Activated T-helper 2 cell treated with anti-CD3 and anti-CD28 coated beads, Interferon-gamma antibody, Interleukin-2, Interleukin-4, amounts not matched to agents 10 μg/mL and 5 μg/mL and 100 μg/mL, durations not matched to agents 14 hours and 24 hours and 36 hours (primary cell): ENCODE measurements at regions not wholly inside any gene's neighbourhood (a gene's known extent, or its start where the extent isn't known, plus 50 kb on each side); places are given as distances from the start of the nearest gene placed in this dataset.

Experiments
- DNase-seq: peaks from one replicate; pipeline ENCODE4 v3.0.0; 2021; ENCODE audit warnings: low spot score
- H3K27ac Mint-ChIP-seq: one replicate; pipeline ENCODE4 v1.8.0; 2021; ENCODE audit warnings: mixed read lengths
- H3K27me3 Mint-ChIP-seq: one replicate; pipeline ENCODE4 v1.8.0; 2021; ENCODE audit warnings: low read depth, mixed read lengths
- H3K36me3 Mint-ChIP-seq: one replicate; pipeline ENCODE4 v1.8.0; 2021; ENCODE audit warnings: low read depth, mixed read lengths
- H3K4me1 Mint-ChIP-seq: one replicate; pipeline ENCODE4 v1.8.0; 2021; ENCODE audit warnings: low read depth, mixed read lengths
- H3K4me3 Mint-ChIP-seq: one replicate; pipeline ENCODE4 v1.8.0; 2021; ENCODE audit warnings: low read depth, mild to moderate bottlenecking, moderate library complexity, mixed read lengths
- H3K9me3 Mint-ChIP-seq: one replicate; pipeline ENCODE4 v1.8.0; 2021; ENCODE audit warnings: mixed read lengths
- intact Hi-C: fragments of 100-400 bp; cut with micrococcal nuclease; formaldehyde crosslinking; loops from one replicate; pipeline ENCODE4 v1.15.1; 2023

DNA sequence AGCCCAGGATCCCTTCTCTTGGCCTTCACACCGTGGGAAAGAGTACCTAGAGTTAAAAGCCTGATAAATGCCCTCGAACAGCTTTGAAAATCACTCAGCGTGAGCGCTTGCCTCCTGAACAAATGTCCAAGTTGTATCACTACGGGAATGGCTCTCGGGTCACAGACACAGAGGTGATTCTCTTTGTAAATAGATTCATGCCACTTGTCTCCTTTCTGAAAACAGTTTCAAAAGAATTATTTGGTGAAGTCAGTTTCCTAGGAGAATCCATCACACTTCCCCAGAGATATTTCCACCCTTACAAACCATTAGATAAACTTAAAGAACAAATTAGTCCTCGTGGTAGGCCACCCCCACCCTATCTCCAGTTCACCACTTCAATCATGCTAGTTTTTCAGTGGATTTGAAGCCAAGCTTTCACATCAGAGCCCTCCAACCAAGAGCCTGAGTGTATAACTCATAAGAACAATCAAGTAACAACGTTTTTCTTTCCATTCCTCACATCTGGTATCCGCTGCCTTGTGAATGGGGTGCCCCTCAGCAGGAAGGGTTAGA is 132.9 kb downstream of the SLC30A10 start:
- Mint-ChIP-seq H3K9me3 (no peaks in the 10 kb centered on the region), H3K36me3 (no peaks in the 10 kb centered on the region), H3K27ac (no peak overlapping the region), H3K27me3 (no peaks in the 10 kb centered on the region), H3K4me1 (peaks cover 2% of the 10 kb centered on the region), H3K4me3 (no peak overlapping the region)
- intact Hi-C loops = no loop called here
- DNase-seq = no peak

DNA sequence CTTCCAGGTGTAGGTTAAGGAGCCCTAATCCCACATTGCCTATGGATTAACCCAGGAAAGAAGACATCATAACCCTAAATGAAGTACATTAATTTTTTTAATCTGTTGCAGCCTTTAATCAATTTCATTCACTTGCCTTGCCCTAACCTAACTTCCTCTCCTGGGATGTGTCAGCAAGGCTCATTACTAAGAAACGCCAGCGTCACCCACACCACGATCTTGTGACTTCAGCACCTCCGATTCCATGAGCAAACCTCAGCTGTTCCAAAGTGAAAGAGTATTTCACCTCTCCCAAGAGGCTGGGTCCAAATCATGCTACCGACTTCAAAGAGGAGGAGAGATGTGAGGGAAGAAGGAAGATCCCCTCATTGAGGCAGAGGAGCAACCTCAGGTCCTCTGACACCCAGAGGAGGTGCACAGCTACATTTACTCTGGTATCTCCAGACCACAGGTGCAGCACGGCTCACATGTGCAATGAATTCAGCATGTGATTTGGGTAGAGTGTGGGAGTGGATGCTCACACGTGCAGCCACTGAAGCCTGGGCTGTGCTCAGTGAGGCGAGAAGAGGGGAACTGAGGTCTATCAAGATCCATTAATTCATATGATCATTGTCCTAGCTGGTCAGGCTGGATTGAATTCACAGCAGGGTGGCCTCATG is 134.1 kb downstream of the SLC30A10 start:
- H3K27me3 Mint-ChIP-seq = no peaks in the 10 kb centered on the region
- DNase-seq = no peak
- peaks cover 2% of the 10 kb centered on the region for H3K4me1 Mint-ChIP-seq
- no peak overlapping the region for H3K27ac Mint-ChIP-seq
- intact Hi-C loops = no loop called here
- H3K36me3 Mint-ChIP-seq = no peaks in the 10 kb centered on the region
- no peak overlapping the region for H3K4me3 Mint-ChIP-seq
- H3K9me3 Mint-ChIP-seq = no peaks in the 10 kb centered on the region

DNA sequence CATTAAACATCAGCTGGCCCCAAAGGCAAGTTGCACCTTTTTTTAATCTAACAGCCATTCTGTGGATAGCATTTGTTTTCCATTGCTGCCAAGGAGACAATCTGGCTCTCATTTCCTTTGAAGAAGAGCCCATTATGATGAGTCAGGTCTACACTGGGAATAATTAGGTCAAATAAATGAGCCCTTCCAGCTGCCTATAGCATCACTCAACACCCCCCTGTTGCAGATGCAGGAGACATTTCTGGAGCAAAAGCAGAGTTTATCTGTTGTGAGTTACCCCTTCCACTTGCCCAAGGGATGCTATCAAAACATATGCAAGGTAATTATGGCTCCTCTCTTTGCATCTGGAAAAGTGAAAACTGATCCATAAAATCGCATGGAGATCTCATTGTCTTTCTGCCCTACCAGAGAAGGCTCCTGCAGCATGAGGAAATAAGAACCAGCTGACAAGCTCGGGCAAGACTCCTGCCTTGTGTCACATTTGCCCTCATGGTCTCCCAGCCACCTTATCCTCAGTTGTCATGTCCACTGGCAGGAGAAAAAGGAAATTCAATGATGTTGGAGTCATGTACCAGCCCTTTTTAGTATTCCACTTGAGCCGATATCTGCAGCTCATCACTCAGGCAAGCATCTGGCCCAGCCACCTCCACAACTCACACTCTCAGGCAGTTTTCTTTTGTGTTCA is 135.9 kb downstream of the SLC30A10 start:
- H3K36me3 Mint-ChIP-seq = no peaks in the 10 kb centered on the region
- DNase-seq = no peak
- no peak overlapping the region for H3K4me3 Mint-ChIP-seq
- intact Hi-C loops = no loop called here
- no peaks in the 10 kb centered on the region for H3K9me3 Mint-ChIP-seq
- no peaks in the 10 kb centered on the region for H3K4me1 Mint-ChIP-seq
- H3K27me3 Mint-ChIP-seq = no peaks in the 10 kb centered on the region
- H3K27ac Mint-ChIP-seq = no peak overlapping the region

DNA sequence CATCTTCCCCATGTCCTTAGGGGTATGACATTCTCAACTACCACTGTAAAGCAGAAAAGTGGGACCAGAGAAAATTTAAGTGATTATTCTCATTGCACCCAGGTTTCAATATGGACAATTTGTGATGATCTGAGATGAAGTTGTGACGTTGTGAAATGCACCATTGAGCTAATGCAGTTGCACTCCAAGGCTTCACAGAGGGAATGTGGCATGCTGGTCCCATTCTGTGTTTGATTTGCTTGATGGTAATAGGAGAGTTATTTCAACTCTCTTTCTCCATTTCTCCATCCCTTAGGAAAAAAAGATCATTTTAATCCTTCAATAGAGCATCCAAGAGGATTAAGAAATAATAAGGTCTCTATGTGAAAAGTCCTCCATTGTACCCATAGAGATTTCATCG is 136.6 kb downstream of the SLC30A10 start:
- no peaks in the 10 kb centered on the region for H3K4me1 Mint-ChIP-seq
- H3K36me3 Mint-ChIP-seq = no peaks in the 10 kb centered on the region
- no peaks in the 10 kb centered on the region for H3K27me3 Mint-ChIP-seq
- no peak overlapping the region for H3K4me3 Mint-ChIP-seq
- intact Hi-C loops = no loop called here
- no peaks in the 10 kb centered on the region for H3K9me3 Mint-ChIP-seq
- H3K27ac Mint-ChIP-seq = no peak overlapping the region
- no peak for DNase-seq

DNA sequence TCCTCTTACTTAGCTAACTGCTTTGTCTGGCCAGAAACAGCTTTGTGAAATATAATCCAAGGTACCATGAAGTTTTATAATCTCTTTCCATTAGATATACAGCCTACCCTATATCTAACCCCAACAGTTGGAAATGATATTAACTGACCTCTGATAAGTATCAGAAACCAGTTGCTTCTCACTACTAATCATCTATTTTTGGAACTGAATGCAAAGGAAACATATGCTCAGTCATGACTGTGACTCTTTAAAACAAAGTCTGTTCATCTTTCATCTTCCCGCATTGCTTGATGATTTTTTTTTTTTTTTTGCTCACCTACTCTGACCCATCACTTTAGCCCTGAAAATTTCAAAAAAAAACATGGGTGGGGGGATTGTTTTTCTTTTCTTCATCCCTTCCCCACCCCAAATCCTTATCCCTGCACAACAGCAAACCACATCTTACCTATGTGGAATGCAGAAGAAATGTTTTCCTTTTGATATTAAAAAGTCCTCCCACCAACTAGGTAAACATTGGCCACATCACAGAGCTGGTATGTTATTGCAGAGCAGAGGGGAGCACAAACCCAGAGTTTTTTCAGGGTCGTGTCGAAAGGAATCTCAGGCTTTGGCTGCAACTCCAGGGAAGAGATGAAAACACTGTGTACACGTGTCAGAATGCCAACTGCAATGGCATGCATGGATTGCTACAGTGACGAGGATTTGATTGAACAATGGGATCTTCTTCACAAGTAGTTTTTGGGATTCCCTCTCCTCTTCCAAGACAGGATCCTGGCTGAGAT is 137.3 kb downstream of the SLC30A10 start:
- Mint-ChIP-seq H3K27ac (no peak overlapping the region), H3K9me3 (no peaks in the 10 kb centered on the region), H3K36me3 (no peaks in the 10 kb centered on the region), H3K4me1 (no peaks in the 10 kb centered on the region), H3K27me3 (no peaks in the 10 kb centered on the region), H3K4me3 (no peak overlapping the region)
- DNase-seq = no peak
- intact Hi-C loops = no loop called here

DNA sequence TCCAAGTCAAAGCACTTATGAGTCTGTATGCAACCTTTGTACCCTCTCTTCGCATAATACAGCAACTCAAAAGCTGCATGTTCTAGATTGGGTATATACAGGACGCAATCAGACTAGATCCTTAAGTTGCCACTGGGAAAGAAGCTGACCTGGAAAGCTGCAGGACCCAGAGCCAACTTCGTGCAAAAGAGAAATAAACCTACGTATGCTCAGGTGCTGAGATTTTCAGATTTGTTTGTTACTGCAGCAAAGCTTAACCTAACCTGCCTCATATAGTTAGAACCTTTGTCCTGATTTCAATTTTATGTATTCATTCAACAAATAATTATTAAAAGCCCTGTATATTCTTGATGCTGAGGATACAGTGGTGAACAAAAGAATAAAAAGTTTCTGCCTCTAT is 139.7 kb downstream of the SLC30A10 start:
- H3K27ac Mint-ChIP-seq = no peak overlapping the region
- intact Hi-C loops = no loop called here
- H3K4me3 Mint-ChIP-seq = no peak overlapping the region

DNA sequence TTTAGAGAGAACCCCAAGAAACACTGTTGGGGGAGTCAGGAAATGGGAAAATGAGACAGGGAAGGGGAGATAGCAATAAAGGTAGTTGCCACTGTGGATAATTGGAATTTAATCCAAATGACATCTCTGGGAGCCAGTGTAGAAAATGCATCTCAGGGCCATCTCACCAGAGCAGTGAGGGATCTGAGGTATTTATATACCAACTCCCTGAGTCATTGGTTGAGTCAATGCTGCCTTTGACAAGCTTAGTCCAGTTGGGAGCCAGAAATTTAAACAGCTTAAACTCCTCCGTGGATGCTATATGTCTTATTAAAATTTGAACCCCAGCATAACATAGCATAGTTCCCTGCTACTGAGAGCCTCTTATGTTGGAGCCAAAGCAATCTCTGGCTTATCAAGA is 140.3 kb downstream of the SLC30A10 start:
- no peak for DNase-seq
- Mint-ChIP-seq H3K9me3 (peaks cover 4% of the 10 kb centered on the region), H3K36me3 (no peaks in the 10 kb centered on the region), H3K27me3 (no peaks in the 10 kb centered on the region), H3K4me3 (no peak overlapping the region), H3K4me1 (no peaks in the 10 kb centered on the region), H3K27ac (no peak overlapping the region)
- intact Hi-C loops = no loop called here

More for the DNA sequence above, 139.7 kb downstream of the SLC30A10 start:
- DNase-seq = no peak
- H3K9me3 Mint-ChIP-seq = peaks cover 2% of the 10 kb centered on the region
- H3K36me3 Mint-ChIP-seq = no peaks in the 10 kb centered on the region
- H3K27me3 Mint-ChIP-seq = no peaks in the 10 kb centered on the region
- no peaks in the 10 kb centered on the region for H3K4me1 Mint-ChIP-seq

DNA sequence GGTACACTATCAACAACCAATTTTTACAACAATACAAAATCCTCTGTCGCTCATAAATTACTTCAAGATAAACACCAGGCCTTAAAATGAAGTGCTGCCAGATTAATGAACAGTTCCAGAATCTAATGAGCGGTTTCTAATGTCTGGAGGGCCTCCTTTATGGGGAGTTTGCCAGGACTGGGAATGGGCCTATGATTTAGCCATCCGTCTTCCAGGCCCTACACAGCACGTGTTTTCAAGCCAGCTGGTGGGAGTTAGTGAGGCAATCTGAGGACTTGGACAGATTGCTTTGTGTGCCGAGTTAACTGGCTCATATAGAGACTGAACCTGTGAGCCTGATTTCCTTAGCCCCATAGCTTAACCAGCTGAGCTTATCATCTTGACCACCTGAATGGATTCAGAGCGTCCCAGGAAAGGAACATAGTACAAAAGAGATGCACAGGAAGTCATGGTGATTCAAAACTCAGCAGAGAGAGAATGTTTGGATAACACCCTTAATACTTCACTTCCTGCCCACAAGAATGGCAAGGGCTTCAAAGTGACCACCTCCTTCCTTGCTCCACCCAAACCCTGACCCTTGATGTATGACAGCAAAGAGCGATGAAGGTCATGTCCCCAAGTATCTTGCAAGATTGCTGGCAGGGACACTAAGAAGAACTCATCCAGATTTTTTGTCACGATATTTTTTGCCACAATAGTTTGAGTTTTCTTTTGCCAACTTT is 143.5 kb downstream of the SLC30A10 start:
- Mint-ChIP-seq H3K27me3 (no peaks in the 10 kb centered on the region), H3K4me1 (no peaks in the 10 kb centered on the region), H3K9me3 (peaks cover 4% of the 10 kb centered on the region), H3K27ac (no peak overlapping the region), H3K36me3 (no peaks in the 10 kb centered on the region), H3K4me3 (no peak overlapping the region)
- intact Hi-C loops = no loop called here
- no peak for DNase-seq

DNA sequence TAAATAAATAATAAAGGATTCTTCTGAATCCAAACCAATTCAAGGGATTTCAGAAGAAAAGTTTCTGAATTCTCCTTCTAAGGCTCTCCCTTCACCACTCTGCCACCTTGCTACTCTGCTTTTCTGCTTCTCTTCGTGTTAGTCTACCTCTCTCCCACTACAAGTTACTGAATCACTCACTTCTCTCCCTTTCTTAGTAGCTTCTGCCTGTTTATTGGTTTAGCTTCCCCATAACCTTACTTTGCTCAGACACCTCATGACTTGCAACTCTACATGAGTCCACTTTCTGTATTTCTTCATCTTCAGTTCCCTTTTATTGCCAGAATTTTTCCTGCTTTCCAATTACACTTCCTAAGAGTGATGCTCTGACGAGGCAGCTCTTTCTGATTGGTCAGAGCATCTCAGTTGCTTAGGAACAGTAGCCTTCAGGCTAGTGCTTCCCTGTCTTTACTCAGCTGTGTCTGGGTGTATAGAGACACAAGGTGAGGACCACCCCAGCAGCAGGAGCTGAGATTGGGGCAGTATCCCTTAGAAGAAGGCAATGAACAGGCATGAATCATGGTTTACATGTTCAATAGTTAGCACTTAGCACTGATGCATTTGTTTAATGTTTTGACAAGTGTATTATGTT is 144.6 kb downstream of the SLC30A10 start:
- intact Hi-C loops = no loop called here
- Mint-ChIP-seq H3K4me3 (no peak overlapping the region), H3K27ac (no peak overlapping the region), H3K27me3 (no peaks in the 10 kb centered on the region), H3K36me3 (no peaks in the 10 kb centered on the region), H3K9me3 (peaks cover 4% of the 10 kb centered on the region), H3K4me1 (no peaks in the 10 kb centered on the region)
- no peak for DNase-seq

DNA sequence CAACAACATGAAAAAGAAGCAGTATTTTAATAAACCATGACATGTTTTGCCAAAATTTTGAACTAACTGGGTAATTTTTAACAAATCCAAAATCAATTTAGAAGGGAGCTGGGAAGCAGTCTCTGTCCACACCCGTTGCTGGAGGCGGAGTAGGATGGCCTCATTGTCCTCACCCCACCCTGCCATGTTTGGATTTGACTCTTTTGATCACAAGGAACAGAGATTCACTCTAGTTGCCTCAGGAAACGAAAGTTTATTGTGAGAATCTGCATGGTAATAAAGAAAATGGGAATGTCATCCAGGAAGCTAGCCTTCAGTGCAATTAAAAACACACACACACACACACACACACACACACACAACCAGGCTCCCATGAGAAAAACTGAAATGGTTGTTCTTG is 145.4 kb downstream of the SLC30A10 start:
- no peaks in the 10 kb centered on the region for H3K36me3 Mint-ChIP-seq

DNA sequence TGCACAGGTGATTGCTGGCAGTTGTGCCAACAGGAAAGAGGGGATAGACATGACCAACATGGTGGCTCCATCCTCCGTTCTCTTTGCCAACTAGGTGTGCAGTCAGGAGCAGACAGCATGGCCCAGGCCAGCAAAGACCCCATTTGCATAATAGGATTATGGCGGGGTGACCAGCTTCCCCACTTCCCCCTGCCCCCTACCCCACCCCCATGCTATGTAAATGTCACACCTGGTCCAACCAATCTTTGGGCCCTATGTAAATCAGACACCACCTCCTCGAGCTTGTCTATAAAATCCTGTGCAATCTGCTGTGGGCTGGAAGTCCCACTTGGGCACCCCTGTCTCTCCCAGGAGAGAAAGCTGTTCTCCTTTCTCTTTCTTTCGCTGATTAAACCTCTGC is 146.0 kb downstream of the SLC30A10 start:
- no peak overlapping the region for H3K27ac Mint-ChIP-seq

More for the DNA sequence above, 145.4 kb downstream of the SLC30A10 start:
- Mint-ChIP-seq H3K4me1 (no peaks in the 10 kb centered on the region), H3K27me3 (no peaks in the 10 kb centered on the region), H3K9me3 (peaks cover 4% of the 10 kb centered on the region), H3K4me3 (no peak overlapping the region), H3K27ac (no peak overlapping the region)
- no peak for DNase-seq
- intact Hi-C loops = no loop called here

DNA sequence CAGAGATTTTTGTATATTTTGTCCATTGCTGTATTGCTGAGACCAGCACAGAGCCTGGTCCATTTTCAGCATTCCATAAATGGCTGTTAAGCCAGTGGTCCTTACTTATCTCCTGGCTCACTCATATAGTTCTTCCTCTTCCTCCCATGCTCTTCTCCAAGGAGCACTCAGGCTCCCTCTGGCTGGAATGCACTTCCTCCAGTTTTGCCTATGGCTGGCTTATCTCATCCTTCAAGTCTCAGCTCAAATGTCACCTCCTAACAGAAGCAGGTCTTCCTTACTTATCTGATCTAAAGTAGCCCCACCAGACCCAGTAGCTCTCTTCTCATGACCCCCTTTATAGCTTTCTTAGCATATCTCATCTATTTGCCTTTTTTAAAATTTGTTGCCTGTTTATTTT is 146.9 kb downstream of the SLC30A10 start:
- Mint-ChIP-seq H3K9me3 (peaks cover 4% of the 10 kb centered on the region), H3K27ac (no peak overlapping the region), H3K36me3 (no peaks in the 10 kb centered on the region), H3K27me3 (no peaks in the 10 kb centered on the region), H3K4me1 (no peaks in the 10 kb centered on the region), H3K4me3 (no peak overlapping the region)
- no peak for DNase-seq
- intact Hi-C loops = no loop called here

More for the DNA sequence above, 146.0 kb downstream of the SLC30A10 start:
- intact Hi-C loops = no loop called here
- H3K4me3 Mint-ChIP-seq = no peak overlapping the region
- H3K9me3 Mint-ChIP-seq = peaks cover 4% of the 10 kb centered on the region
- H3K27me3 Mint-ChIP-seq = no peaks in the 10 kb centered on the region
- H3K4me1 Mint-ChIP-seq = no peaks in the 10 kb centered on the region
- DNase-seq = no peak
- H3K36me3 Mint-ChIP-seq = no peaks in the 10 kb centered on the region
